Body of pancreas (tissue), 4 donors: ENCODE measurements at regions not wholly inside any gene's neighbourhood (a gene's known extent, or its start where the extent isn't known, plus 50 kb on each side); places are given as distances from the start of the nearest gene placed in this dataset.

Source experiments
- ATAC-seq: fragments of 150-250 bp; one replicate; pipeline ENCODE4 v1.9.1; 2016
- DNase-seq, 4 donors: peaks; one replicate each; pipeline ENCODE4 v3.0.0-alpha.2; 2019
- H3K27ac ChIP-seq, 4 donors: fragments of 200-600 bp; sonication (generic); 1 replicate in 3 of 4; 2 replicates in 1 of 4; pipeline versions ENCODE4 v1.5.1 to v1.6.1; 2016 to 2019; ENCODE audit warnings: mild to moderate bottlenecking in 1 of 4, mixed read lengths in 1 of 4, moderate library complexity in 1 of 4
- H3K27me3 ChIP-seq, 2 donors: fragments of 200-600 bp; sonication (generic); one replicate each; pipeline ENCODE4 v1.6.0; 2016; ENCODE audit warnings: mild to moderate bottlenecking in 1 of 2
- H3K36me3 ChIP-seq, 2 donors: fragments of 200-600 bp; sonication (generic); replicated peaks in 1 of 2; 2 replicates each; pipeline ENCODE4 v1.5.1; 2016; ENCODE audit warnings: low read depth in 2 of 2; ENCODE audit not compliant: insufficient read depth in 1 of 2
- H3K4me1 ChIP-seq: fragments of 200-600 bp; sonication (generic); one replicate; pipeline ENCODE4 v1.6.0; 2016
- H3K4me3 ChIP-seq, 2 donors: fragments of 200-600 bp; sonication (generic); 1 replicate in 1 of 2; 2 replicates in 1 of 2; pipeline ENCODE4 v1.5.1; 2016 to 2019
- H3K9me3 ChIP-seq, 3 donors: fragments of 200-600 bp; sonication (generic); 1 replicate in 2 of 3; 2 replicates in 1 of 3; pipeline ENCODE4 v1.5.1; 2016
- CTCF ChIP-seq, 7 experiments: fragments of 450-650 bp in 4 of 7; fragments of 200-600 bp in 3 of 7; sonication (generic) in 3 of 7; IDR thresholded peaks; one replicate each; pipeline ENCODE4 v1.5.1; 2016 to 2019; ENCODE audit warnings: antibody characterized with exemption in 7 of 7
- POLR2A ChIP-seq, 3 donors: fragments of 450-650 bp; IDR thresholded peaks; one replicate each; pipeline ENCODE4 v1.6.1; 2016; ENCODE audit warnings: antibody characterized with exemption in 3 of 3, mild to moderate bottlenecking in 2 of 3
- WGBS, 2 donors: methylation state at CpG; one replicate each; pipeline ENCODE4 v1.1.5; 2017; 5-methylcytosine and 5-hydroxymethylcytosine counted together
- intact Hi-C: fragments of 100-400 bp; cut with DNase I; formaldehyde crosslinking; loops from one replicate; pipeline ENCODE4 v1.15.1; 2023

GRCh38 chr16:17566075-17566474 is 95.3 kb upstream of the XYLT1 start:
- no peak for DNase-seq
- no peak overlapping the region for H3K4me3 ChIP-seq
- TF ChIP-seq CTCF (IDR thresholded peaks at IDR 0.05) = no peak
- TF ChIP-seq POLR2A (IDR thresholded peaks at IDR 0.05) = no peak
- H3K4me1 ChIP-seq = no peaks in the 10 kb centered on the region
- ATAC-seq = no peak
- intact Hi-C loops = no loop called here
- no peaks in the 10 kb centered on the region for H3K9me3 ChIP-seq
- no peak overlapping the region for H3K27ac ChIP-seq
- 83 to 100% methylated on average over 1 of the region's 1 CpG for WGBS, 2 donors
- no peaks in the 10 kb centered on the region for H3K27me3 ChIP-seq
- no peaks in the 10 kb centered on the region for H3K36me3 ChIP-seq

- Histone ChIP-seq H3K4me1 (no peaks in the 10 kb centered on the region), H3K27ac (no peak overlapping the region), H3K36me3 (no peaks in the 10 kb centered on the region), H3K27me3 (no peaks in the 10 kb centered on the region), H3K9me3 (no peaks in the 10 kb centered on the region), H3K4me3 (no peak overlapping the region)
- intact Hi-C loops = no loop called here
- ATAC-seq (no peak), DNase-seq (no peak)
- WGBS, 2 donors = 95 to 97% methylated on average over 3 of the region's 3 CpGs
- no peak for TF ChIP-seq POLR2A (IDR thresholded peaks at IDR 0.05)
- TF ChIP-seq CTCF (IDR thresholded peaks at IDR 0.05) = no peak
Observed at GRCh38 chr16:17565605-17566004, 94.8 kb upstream of the XYLT1 start.

GRCh38 chr16:17564856-17565255 is 94.1 kb upstream of the XYLT1 start:
- no peak for ATAC-seq
- no peaks in the 10 kb centered on the region for H3K36me3 ChIP-seq
- no peak for TF ChIP-seq POLR2A (IDR thresholded peaks at IDR 0.05)
- no peak for TF ChIP-seq CTCF (IDR thresholded peaks at IDR 0.05)
- no peak overlapping the region for H3K4me3 ChIP-seq
- 64 to 68% methylated on average over 6 of the region's 6 CpGs for WGBS, 2 donors
- DNase-seq = no peak
- H3K4me1 ChIP-seq = no peaks in the 10 kb centered on the region
- no peak overlapping the region for H3K27ac ChIP-seq
- no peaks in the 10 kb centered on the region for H3K9me3 ChIP-seq
- H3K27me3 ChIP-seq = no peaks in the 10 kb centered on the region
- intact Hi-C loops = no loop called here

DNA sequence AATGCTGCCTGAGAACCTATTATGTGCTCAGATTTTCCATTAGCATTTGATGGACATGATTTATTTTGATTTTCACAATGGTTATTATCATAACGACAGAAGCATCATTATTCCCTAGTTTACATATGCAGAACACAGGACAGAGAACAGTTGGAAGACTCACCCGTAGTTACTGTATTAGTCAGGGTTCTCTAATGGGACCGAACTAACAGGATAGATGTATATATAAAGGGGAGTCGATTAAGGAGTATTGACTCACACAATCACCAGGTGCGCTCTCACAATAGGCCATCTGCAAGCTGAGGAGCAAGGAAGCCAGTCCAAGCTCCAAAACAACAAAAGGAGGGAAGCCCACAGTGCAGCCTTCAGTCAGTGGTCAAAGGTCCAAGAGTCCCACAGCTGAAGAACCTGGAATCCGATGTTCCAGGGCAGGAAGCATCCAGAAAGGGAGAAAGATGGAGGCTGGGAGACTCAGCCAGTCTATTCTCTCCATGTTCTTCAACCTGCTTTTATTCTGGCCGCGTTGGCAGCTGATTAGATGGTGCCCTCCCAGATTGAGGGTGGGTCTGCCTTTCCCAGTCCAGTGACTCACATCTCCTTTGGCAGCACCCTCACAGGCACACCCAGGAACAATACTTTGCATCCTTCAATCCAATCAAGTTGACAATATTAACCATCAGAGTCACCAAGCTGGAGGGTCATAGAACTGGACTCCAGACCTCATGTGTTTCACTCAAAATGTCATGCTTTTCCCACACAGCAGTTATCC is 92.7 kb upstream of the XYLT1 start:
- TF ChIP-seq CTCF (IDR thresholded peaks at IDR 0.05) (no peak), POLR2A (IDR thresholded peaks at IDR 0.05) (no peak)
- no peaks in the 10 kb centered on the region for H3K9me3 ChIP-seq
- no peaks in the 10 kb centered on the region for H3K27me3 ChIP-seq
- H3K36me3 ChIP-seq = no peaks in the 10 kb centered on the region
- no peak for ATAC-seq
- intact Hi-C loops = no loop called here
- H3K27ac ChIP-seq = no peak overlapping the region
- no peak overlapping the region for H3K4me3 ChIP-seq
- WGBS, 2 donors = 65 to 74% methylated on average over 8 of the region's 8 CpGs
- no peak for DNase-seq
- H3K4me1 ChIP-seq = no peaks in the 10 kb centered on the region

DNA sequence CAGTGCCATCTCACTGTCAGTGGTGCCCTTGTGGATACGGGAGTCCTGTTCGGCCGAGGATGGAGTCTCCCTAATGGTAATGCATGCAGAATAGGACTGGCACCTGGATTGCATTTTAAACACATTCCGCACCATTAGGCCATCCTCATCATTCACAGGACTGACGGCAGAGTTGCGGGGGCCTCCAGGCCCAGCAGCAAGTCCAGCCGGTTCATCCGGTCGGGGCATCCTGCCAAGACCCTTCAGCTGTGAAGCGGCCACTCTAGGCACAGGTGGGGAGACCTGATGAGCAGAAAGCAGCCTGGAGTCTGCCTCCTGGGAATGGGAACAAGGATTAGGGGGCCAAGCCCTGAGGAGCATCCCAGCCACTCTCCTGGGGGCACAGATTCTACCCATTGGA is 90.3 kb upstream of the XYLT1 start:
- H3K36me3 ChIP-seq = no peaks in the 10 kb centered on the region
- no peak overlapping the region for H3K27ac ChIP-seq
- ATAC-seq (no peak), DNase-seq (peak in 2 of 4 donors; percentile 8 to 13)
- intact Hi-C loops = no loop called here
- H3K9me3 ChIP-seq = no peaks in the 10 kb centered on the region
- 18 to 25% methylated on average over 8 to 10 of the region's 10 CpGs for WGBS, 2 donors
- no peak for TF ChIP-seq CTCF (IDR thresholded peaks at IDR 0.05)
- TF ChIP-seq POLR2A (IDR thresholded peaks at IDR 0.05) = no peak
- H3K4me3 ChIP-seq = no peak overlapping the region
- H3K27me3 ChIP-seq = no peaks in the 10 kb centered on the region
- no peaks in the 10 kb centered on the region for H3K4me1 ChIP-seq
